PC-3 (cell line): ENCODE measurements at regions not wholly inside any gene's neighbourhood (a gene's known extent, or its start where the extent isn't known, plus 50 kb on each side); places are given as distances from the start of the nearest gene placed in this dataset.

Source experiments
- EZH2 ChIP-seq: fragments of 300-600 bp; sonication (generic); IDR thresholded peaks from one replicate; pipeline ENCODE4 v1.6.1; 2017; ENCODE audit warnings: antibody characterized with exemption, mild to moderate bottlenecking, low read length; ENCODE audit not compliant: unreplicated experiment
- EZH2phosphoT487 ChIP-seq: fragments of 300-600 bp; sonication (generic); IDR thresholded peaks from 2 replicates; pipeline ENCODE4 v1.6.1; 2018; ENCODE audit warnings: mild to moderate bottlenecking, antibody characterized with exemption, low read length, borderline replicate concordance
- TF ChIP-seq, protein P1 (sequence below): fragments of 300-600 bp; sonication (generic); conservative IDR thresholded peaks from 2 replicates; pipeline ENCODE4 v1.5.1; 2017; ENCODE audit warnings: antibody characterized with exemption, low read depth, mild to moderate bottlenecking, low read length

DNA sequence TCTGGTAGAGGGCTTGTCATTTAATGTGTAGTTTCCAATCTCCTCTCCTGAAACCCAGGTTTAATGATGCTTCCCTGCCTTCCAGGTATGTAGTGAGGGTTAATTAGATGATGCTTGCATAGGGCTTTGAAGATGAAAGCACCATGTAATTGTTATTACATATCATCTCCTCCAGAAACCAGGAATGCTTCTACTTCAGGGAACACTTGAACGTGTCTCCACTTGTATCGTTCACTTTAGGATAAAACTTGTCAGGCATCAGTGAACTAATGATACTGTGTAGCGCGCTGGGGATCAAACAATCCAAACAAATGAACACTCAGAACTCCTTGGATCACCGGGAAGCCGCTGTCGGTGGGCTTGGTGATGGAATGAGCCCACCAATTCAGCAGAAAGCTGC, 260.9 kb upstream of the FZD8 start:
- TF ChIP-seq, protein P1, sequence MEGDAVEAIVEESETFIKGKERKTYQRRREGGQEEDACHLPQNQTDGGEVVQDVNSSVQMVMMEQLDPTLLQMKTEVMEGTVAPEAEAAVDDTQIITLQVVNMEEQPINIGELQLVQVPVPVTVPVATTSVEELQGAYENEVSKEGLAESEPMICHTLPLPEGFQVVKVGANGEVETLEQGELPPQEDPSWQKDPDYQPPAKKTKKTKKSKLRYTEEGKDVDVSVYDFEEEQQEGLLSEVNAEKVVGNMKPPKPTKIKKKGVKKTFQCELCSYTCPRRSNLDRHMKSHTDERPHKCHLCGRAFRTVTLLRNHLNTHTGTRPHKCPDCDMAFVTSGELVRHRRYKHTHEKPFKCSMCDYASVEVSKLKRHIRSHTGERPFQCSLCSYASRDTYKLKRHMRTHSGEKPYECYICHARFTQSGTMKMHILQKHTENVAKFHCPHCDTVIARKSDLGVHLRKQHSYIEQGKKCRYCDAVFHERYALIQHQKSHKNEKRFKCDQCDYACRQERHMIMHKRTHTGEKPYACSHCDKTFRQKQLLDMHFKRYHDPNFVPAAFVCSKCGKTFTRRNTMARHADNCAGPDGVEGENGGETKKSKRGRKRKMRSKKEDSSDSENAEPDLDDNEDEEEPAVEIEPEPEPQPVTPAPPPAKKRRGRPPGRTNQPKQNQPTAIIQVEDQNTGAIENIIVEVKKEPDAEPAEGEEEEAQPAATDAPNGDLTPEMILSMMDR: no peak
- no peak for TF ChIP-seq EZH2phosphoT487
- no peak for TF ChIP-seq EZH2
